HG03025 (cell line): ENCODE measurements at regions not wholly inside any gene's neighbourhood (a gene's known extent, or its start where the extent isn't known, plus 50 kb on each side); places are given as distances from the start of the nearest gene placed in this dataset.

Experiments used
- ATAC-seq: cut with Tn5 transposase; IDR thresholded peaks from one replicate; pipeline ENCODE4 v1.9.1; 2021; ENCODE audit warnings: mild to moderate bottlenecking, moderate library complexity; ENCODE audit not compliant: unreplicated experiment, low FRiP score

DNA sequence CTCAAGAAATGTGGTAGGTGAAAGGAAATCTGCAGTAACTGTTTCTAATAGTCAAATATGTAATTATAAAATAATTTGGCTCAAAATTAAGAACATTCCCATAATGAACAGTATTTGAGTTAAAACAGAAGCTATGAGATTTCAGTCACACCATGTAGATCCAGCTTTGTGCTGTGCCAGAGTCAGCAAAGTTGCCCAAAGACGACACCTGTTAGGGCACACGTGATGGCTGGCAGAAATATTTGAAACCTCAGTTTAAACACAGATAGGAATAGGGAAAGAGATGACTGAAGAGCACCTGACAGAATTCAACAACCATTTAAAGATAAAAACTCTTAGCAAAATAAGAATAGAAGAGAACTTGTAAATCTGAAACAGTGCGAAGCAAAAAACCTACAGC lies 129.3 kb downstream of the CD83 start:
- ATAC-seq, result no peak

DNA sequence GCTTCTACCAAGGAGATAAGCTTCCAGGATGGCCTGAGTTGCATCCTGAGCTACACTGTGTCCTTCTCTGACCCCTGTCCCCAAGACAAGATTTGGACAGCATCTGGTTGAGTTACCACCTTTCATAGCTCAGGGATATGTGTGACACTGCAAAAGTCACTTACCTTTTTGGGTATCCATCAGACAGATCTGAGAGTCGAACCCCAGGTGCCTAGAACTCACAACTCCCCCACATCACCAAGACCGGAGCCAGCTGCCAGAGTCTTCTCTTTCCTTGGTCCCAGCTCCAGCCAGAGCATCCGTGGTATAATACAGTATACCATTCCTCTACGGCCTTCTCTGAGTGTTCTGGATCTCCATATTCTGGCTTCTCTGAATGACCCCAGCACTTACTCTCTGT lies 133.0 kb downstream of the CD83 start:
- ATAC-seq, result no peak

DNA sequence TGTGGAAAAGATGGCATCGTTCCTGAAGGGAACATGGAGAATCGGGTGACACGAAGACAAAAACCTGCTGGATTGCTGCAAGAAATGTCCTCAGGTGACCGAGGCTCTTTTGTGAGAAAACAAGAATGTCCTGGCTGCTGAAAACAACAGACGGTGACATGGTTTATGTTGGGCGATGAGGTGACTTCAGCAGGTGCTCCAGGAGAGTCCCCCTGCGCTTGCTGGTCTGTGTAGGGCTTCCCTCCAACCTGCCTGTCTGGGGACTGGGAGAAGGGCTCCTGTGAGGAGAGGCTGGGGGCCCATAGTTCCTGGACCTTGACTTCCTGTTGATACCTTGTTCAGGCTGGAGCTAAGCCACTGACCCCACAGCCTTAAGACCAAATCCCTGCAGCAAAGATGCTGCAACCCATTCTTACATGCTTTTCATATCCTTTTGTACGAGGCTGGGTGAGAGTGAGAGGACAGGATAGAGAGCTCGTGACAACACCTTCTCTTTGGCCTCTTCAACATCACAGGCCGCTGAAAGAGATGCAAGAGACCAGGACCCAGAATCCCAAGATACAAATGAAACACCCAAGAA lies 134.8 kb downstream of the CD83 start:
- no peak for ATAC-seq

GRCh38 chr6:14254505-14254904 lies 136.9 kb downstream of the CD83 start:
- ATAC-seq, result peak; percentile 76

DNA sequence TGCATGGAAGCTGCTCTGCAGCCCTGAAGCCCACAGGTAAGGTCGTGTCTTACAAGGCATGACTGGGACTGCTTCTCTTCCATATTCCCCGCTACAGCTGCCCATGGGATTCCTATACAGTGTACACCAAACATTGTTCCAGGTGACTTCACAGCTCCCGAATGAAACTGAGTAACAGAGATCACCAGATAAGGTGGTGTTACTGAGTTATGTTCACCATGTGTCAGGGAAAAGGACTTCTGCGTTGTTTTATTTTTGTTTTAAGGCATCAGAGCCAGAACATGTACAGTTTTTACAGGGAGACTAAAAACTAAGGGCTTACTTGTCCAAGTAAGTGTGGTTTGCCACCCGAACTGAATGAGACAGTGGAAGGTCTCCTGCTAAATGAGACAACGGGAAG lies 138.3 kb downstream of the CD83 start:
- ATAC-seq, result no peak

DNA sequence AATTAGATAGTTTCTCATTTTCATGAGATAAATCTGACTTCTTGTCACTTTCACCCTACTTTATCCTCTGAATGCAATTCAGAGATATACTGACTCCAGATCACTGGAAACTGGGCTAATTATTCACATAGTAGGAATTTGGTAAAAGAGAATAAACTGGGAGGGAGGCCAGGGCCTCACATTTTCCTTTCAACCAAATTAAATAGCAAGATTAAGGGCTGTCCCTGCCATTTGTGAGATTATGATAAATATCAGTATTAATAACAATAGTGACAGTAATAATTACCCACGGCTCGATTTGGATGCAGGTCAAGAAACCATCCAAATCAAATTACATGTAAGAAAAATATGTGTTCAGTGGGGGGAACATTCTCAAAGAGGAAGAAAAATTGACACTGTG lies 140.5 kb downstream of the CD83 start:
- ATAC-seq, result no peak

- no peak for ATAC-seq
These were observed 141.4 kb downstream of the CD83 start for GRCh38 chr6:14258695-14259593.

DNA sequence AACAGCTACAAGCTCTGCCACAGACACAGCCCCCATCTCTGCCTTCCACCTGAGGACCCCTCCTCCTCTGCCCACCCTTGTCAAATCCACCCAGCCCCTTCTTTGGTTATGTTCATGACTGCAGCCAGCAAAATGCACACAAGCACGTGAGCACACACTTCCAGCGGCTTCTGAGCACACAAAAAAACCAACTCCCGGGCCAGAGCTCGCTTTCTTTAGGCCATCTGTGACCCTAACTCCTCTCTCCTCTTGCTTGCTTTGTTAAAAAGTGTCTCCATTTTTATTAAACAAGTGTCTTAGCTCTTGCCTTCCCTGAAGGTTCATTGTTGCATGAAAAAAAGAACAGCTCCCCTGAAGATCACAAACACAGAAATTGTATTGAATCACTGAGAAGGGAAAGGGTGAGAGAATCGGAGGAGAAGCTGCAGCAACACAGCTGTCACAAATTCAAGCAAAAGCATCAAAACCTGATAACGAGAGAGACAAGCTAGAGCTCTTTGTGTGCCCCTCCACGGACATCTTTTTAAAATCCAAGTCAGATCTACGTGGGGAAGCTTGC lies 142.1 kb downstream of the CD83 start:
- no peak for ATAC-seq

GRCh38 chr6:14260839-14261238 lies 143.3 kb downstream of the CD83 start:
- no peak for ATAC-seq

DNA sequence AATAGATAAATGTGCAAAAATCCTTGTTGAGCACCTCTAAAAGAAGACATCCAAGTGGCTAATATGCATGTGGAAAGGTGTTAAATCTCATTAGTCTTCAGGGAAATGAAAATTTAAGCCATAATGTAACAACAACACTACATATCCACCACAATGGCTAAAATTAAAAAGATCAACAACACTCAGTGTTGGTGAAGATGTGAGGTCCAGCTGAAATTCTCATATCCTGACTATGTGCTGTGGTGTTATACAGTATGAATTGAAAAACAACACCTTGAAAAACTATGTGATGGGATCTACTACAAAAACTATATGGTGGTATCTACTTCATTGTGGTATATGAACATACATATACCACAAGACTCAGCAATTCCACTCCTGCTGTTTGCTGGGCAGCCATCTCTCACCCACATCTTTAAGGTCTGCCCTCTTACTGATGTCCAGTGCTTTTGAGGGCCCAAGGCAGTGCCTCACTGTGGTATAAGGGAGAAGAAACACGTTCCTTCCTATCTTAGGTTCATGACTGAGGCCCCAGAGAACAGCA lies 146.4 kb downstream of the CD83 start:
- no peak for ATAC-seq

DNA sequence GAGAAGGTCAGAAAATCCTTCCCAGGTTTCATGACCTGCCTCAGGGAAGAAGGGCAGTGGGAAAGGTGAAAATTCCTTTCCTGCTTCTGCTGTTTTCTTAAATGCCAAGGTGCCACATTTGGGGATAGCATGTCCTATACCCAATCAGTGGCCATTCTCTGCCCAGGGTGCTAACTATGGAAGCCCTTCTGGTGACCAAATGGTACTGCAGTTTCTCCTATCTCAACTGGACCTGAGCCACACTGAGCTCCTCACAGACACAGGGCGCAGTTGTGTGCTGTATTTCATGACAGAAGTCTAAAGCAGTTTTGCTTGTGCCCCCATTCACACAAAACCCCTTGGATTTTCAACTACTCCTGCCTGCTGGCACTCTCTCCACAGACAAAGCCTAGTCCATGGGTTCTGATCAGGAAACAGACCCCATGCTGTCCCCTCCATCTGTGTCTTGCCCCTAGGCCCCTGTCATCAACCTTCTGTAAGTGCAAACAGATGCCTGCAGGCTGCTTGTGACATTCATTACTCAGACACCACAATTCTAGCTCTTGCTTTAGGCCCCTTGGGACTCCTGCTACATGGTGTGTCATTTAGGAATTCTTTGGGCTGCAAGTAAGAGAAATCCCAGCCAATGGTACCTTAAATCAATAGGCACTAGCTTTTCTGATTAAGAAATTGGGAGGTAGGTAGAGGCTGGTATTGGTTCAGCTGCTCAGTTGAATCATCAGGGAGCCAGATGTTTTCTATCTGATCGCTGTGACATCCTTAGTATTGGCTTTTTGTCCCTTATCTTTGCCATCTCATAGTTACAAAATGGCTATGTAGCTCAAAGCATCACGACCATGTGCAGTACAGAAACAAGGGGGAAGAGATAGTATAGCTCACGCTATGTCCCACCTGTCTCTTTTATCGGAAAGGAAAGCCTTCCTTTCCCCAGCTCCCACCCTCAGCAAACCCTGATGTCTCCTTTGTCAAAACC lies 147.8 kb downstream of the CD83 start:
- ATAC-seq, result no peak

- ATAC-seq, result no peak
These were observed 148.7 kb downstream of the CD83 start for GRCh38 chr6:14266266-14266665.

GRCh38 chr6:14267885-14268660 lies 150.5 kb downstream of the CD83 start:
- ATAC-seq, result no peak

GRCh38 chr6:14269436-14269835 lies 151.9 kb downstream of the CD83 start:
- no peak for ATAC-seq

- ATAC-seq, result no peak
These were observed 152.7 kb downstream of the CD83 start for GRCh38 chr6:14270142-14270893.

DNA sequence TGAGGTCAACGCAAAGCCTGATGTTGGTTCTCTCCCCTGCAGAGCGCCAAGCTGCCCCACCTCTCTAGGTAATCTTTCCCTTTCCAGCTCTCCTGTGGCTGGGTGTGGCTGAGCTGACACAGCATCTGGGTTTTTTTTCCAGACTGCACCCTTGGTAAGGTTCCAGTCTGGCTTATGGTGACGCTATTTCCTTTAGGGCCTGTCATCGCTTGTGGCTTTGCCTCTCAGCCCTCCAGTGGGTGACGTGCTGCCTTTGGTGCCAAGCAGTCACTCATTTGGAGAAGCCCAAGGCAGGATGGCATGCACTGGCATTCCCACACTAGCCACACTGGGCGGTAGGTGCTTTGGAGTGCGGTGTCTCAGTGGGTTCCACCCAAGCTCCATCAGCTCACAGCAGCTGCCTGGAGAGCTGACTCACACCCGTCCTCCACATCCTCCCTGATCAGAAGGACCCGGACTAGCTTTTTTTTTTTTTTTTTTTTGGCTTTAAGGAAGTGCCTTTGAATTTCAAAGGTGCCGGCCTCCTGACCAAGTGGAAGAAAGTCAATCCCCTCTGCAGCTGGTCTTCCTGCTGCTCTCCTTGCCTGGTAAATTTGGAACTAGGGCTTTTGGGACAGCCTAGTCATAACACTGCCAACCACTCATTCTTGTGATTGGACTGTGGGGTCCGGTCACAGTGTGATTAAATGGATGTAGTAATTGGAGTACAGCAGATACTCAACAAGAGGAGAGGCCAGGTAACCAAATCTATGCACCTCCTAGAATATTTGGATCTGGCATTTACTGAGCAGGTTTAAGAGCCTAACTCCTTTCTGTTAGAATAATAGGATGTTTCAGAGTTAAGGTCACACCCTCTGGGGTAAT lies 153.6 kb downstream of the CD83 start:
- ATAC-seq, result no peak

GRCh38 chr6:14271789-14272736 lies 154.5 kb downstream of the CD83 start:
- no peak for ATAC-seq
